B cell (primary cell): ENCODE measurements at regions not wholly inside any gene's neighbourhood (a gene's known extent, or its start where the extent isn't known, plus 50 kb on each side); places are given as distances from the start of the nearest gene placed in this dataset.

Source experiments
- CTCF ChIP-seq: fragments of 200-600 bp; IDR thresholded peaks from one replicate; pipeline ENCODE4 v1.8.0; 2022; ENCODE audit warnings: antibody characterized with exemption, mild to moderate bottlenecking
- EZH2 ChIP-seq: IDR thresholded peaks from 2 replicates; pipeline ENCODE4 v1.6.1; 2012; ENCODE audit warnings: borderline replicate concordance, low read depth, mild to moderate bottlenecking, moderate library complexity, low read length; ENCODE audit not compliant: insufficient read depth, poor library complexity, severe bottlenecking

- TF ChIP-seq CTCF (no peak), EZH2 (no peak)
These were observed 404.8 kb downstream of the TLR4 start for GRCh38 chr9:118108971-118109370.
